ENCODE measurements at regions not wholly inside any gene's neighbourhood (a gene's known extent, or its start where the extent isn't known, plus 50 kb on each side); places are given as distances from the start of the nearest gene placed in this dataset.

- Mint-ChIP-seq H3K27ac (no peak overlapping the region), H3K27me3 (no peaks in the 10 kb centered on the region)
These were observed 82.4 kb upstream of the MACF1 start for GRCh38 chr1:39122056-39122455.

DNA sequence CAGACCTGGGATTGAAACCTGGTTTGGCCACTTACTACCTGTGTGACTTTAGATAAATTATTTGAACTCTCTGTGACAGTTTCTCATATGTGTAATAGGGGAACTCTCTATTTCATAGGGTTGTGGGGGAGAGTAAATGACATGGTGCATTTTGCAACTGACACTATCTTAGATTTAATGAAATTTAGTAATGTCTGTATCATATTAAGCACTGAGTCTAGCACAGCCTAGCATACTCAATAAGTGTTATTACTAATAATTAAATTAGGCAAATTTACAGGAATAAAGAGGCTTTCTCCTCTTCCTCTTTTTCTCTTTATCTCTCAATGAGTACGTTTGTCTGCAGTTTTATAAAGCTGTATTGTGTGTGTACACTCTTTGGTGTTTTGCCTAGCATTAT is 80.2 kb upstream of the MACF1 start:
- no peaks in the 10 kb centered on the region for H3K4me1 Mint-ChIP-seq (ENCODE audit: low read depth)
- no peak overlapping the region for H3K4me3 Mint-ChIP-seq
- H3K9me3 Mint-ChIP-seq (ENCODE audit: low read depth): no peaks in the 10 kb centered on the region
- H3K27ac Mint-ChIP-seq: no peak overlapping the region
- H3K27me3 Mint-ChIP-seq: no peaks in the 10 kb centered on the region
- H3K36me3 Mint-ChIP-seq: peaks cover 5% of the 10 kb centered on the region

More at GRCh38 chr1:39122056-39122455, 82.4 kb upstream of the MACF1 start:
- no peaks in the 10 kb centered on the region for H3K9me3 Mint-ChIP-seq (ENCODE audit: low read depth)
- no peak overlapping the region for H3K4me3 Mint-ChIP-seq
- H3K4me1 Mint-ChIP-seq (ENCODE audit: low read depth): peaks cover 1% of the 10 kb centered on the region
- peaks cover 5% of the 10 kb centered on the region for H3K36me3 Mint-ChIP-seq

DNA sequence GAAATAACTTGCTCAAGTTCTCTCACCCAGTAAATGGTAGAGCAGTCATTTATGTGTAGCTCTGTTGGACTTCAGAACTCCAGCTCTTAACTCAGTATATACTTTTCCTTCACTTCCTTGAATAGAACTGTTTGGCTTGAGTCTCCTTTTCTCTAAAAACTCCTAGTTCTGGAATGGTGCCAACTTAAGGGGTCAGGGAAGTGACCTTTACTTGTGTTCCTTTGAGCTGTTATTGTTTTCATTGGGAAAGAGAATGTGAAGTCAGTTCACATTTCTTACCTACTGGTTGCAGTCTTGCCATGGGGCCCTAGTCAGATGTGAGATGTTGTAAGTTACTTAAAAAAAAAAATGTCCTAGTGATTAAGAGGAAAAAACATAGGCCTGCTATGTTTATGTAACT is 77.0 kb upstream of the MACF1 start:
- Mint-ChIP-seq H3K27me3 (no peaks in the 10 kb centered on the region), H3K36me3 (peaks cover 2% of the 10 kb centered on the region), H3K4me1 (ENCODE audit: low read depth) (peaks cover 5% of the 10 kb centered on the region), H3K9me3 (ENCODE audit: low read depth) (no peaks in the 10 kb centered on the region), H3K4me3 (no peak overlapping the region), H3K27ac (no peak overlapping the region)

DNA sequence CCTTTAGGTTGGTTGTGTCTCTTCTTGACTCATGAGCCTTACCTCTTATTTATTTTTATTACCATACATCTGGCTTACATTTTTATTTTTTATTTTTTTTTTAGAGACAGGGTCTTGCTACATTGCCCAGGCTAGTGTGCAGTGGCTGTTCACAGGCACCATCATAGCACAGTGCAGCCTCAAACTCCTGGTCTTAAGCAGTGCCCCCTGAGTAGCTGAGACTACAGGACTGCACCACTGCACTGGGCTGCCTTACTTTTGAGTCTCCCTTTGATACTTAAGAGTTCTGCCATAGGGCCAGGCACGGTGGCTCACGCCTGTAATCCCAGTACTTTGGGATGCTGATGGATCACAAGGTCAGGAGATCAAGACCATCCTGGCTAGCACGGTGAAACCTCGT is 76.4 kb upstream of the MACF1 start:
- Mint-ChIP-seq H3K9me3 (ENCODE audit: low read depth) (no peaks in the 10 kb centered on the region), H3K27ac (no peak overlapping the region), H3K4me3 (no peak overlapping the region), H3K36me3 (no peaks in the 10 kb centered on the region), H3K4me1 (ENCODE audit: low read depth) (peaks cover 5% of the 10 kb centered on the region), H3K27me3 (no peaks in the 10 kb centered on the region)

DNA sequence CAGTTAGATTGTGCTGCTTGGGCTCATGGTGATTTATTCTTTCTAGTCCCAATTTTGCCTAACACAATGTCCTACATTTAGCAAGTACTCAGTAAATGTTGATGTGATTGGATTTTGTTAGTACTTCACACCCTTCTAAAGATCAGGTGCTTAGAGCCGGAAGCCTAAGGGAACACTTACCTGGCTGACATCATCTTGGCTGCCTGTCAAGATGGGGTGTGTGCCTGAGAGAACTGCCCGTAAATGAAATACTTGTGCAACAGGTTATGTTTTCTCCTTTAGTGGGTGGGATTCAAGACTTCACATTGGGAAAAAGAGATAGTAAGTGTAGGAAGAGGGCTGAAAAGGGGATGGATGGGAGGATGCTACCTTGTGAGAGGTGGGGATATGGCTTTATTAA is 75.5 kb upstream of the MACF1 start:
- Mint-ChIP-seq H3K9me3 (ENCODE audit: low read depth) (no peaks in the 10 kb centered on the region), H3K4me1 (ENCODE audit: low read depth) (peaks cover 5% of the 10 kb centered on the region), H3K27ac (no peak overlapping the region), H3K27me3 (no peaks in the 10 kb centered on the region), H3K36me3 (no peaks in the 10 kb centered on the region), H3K4me3 (no peak overlapping the region)

GRCh38 chr1:39129514-39129913 is 75.0 kb upstream of the MACF1 start:
- Mint-ChIP-seq H3K4me3 (no peak overlapping the region), H3K27me3 (no peaks in the 10 kb centered on the region), H3K27ac (no peak overlapping the region), H3K36me3 (no peaks in the 10 kb centered on the region), H3K9me3 (ENCODE audit: low read depth) (no peaks in the 10 kb centered on the region), H3K4me1 (ENCODE audit: low read depth) (peaks cover 5% of the 10 kb centered on the region)

DNA sequence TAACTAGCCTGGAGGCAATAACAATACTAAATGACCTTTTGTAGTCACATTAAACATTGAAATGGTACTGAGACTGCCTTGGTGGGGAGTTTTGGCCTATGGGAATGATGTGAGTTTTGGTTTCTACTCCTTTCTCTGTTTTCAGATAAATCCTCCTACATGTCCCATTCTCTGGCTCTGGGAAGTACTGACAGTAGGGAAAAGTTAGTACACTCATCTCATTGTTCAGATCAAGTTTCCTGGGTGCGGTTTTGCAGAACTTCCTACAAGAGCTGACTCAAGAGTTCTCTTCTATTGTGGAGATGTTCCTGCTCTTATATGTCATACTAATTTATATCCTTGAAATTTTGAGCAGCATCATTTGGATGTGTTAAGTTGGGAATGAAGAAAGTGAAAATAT is 74.2 kb upstream of the MACF1 start:
- Mint-ChIP-seq H3K4me1 (ENCODE audit: low read depth) (peaks cover 7% of the 10 kb centered on the region), H3K27ac (no peak overlapping the region), H3K36me3 (no peaks in the 10 kb centered on the region), H3K9me3 (ENCODE audit: low read depth) (no peaks in the 10 kb centered on the region), H3K27me3 (no peaks in the 10 kb centered on the region), H3K4me3 (no peak overlapping the region)

DNA sequence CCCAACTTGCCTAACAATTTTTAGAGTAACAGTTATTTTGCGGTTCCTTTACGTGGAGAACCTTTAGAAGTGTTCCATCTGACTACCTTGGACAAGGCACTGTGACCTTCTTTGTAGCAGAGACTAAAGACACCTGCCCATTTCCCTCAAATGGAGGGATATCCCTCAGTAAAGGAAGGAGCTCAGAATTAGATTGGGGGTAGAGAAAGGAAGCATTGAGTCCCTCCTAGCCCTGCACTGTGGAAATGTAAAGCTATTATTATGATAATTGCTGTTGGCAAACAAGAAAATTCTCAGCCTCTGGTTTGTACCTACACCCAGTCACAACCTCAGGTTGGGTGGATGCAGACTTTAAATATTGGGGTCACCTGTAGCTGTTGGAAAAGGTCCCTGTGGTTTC is 72.6 kb upstream of the MACF1 start:
- Mint-ChIP-seq H3K9me3 (ENCODE audit: low read depth) (no peaks in the 10 kb centered on the region), H3K4me1 (ENCODE audit: low read depth) (peaks cover 7% of the 10 kb centered on the region), H3K27me3 (no peaks in the 10 kb centered on the region), H3K27ac (no peak overlapping the region), H3K36me3 (no peaks in the 10 kb centered on the region), H3K4me3 (no peak overlapping the region)

GRCh38 chr1:39132505-39133339 is 71.8 kb upstream of the MACF1 start:
- Mint-ChIP-seq H3K4me1 (ENCODE audit: low read depth) (peaks cover 7% of the 10 kb centered on the region), H3K4me3 (no peak overlapping the region), H3K27me3 (no peaks in the 10 kb centered on the region), H3K36me3 (no peaks in the 10 kb centered on the region), H3K27ac (no peak overlapping the region), H3K9me3 (ENCODE audit: low read depth) (no peaks in the 10 kb centered on the region)

DNA sequence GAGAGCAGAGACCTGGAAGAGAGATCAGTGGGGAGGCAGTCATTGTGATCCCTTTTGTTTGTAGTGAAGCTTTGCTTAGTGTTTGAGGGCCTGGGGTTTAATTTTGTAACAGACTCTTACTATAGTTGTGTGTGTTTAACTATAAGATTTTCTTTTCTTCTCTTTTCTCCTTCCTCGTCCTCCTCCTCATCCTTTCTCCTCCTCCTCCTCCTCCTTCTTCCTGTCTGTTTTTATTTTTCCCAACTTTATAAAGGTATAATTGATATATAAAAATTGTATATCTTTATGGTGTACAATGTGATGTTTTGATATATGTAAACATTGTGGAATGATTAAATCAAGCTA is 71.2 kb upstream of the MACF1 start:
- Mint-ChIP-seq H3K9me3 (ENCODE audit: low read depth) (no peaks in the 10 kb centered on the region), H3K27ac (no peak overlapping the region), H3K4me1 (ENCODE audit: low read depth) (peaks cover 7% of the 10 kb centered on the region), H3K4me3 (no peak overlapping the region), H3K36me3 (no peaks in the 10 kb centered on the region), H3K27me3 (no peaks in the 10 kb centered on the region)

- Mint-ChIP-seq H3K4me3 (no peak overlapping the region), H3K36me3 (no peaks in the 10 kb centered on the region), H3K27ac (no peak overlapping the region), H3K27me3 (no peaks in the 10 kb centered on the region), H3K9me3 (ENCODE audit: low read depth) (no peaks in the 10 kb centered on the region), H3K4me1 (ENCODE audit: low read depth) (peaks cover 4% of the 10 kb centered on the region)
These were observed 69.6 kb upstream of the MACF1 start for GRCh38 chr1:39134768-39135333.

DNA sequence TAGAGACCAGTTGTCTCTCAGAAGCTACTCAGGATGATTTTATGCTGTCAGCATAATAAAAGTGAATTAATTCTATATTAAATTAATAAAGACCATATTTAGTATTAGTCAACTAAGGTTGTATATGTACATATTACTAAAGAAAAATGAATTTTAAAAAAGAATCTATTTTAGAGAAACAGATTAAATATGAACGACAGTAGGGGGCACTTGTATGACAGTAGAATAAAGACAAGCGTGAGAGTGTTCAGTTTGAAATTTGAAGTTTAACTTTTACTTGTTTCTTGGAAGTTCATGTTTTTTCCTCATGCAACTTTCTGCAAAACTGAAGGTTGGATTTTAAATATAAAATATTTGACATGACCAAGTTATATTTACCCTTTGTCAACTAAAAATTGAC is 67.9 kb upstream of the MACF1 start:
- Mint-ChIP-seq H3K4me3 (no peak overlapping the region), H3K27me3 (no peaks in the 10 kb centered on the region), H3K36me3 (no peaks in the 10 kb centered on the region), H3K27ac (no peak overlapping the region), H3K9me3 (ENCODE audit: low read depth) (no peaks in the 10 kb centered on the region), H3K4me1 (ENCODE audit: low read depth) (peaks cover 2% of the 10 kb centered on the region)

DNA sequence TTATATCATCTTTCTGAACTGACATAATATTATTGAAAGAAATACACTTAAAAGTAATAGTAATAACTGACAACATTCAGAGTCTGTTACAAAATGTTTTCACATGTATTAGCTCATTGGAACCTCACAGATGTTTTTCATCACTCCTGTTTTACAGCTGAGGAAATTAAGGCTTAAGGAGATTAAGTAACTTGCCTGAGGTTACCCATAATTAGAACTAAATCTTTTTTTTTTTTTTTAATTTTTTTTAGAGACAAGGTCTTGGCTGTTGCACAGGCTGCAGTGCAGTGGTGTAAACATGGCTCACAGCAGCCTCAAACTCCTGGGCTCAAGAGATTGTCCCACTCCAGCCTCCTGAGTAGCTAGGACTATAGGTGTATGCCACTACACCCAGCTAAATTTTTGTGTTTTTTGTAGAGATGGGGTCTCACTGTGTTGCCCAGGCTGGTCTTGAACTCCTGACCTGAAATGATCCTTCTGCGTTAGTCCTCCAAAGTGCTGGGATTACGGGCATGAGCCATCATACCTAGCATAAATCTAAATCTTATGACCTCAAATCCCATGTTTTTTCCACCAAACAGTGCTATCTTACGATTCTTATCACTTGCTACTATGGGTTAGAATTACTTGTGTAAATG is 64.7 kb upstream of the MACF1 start:
- H3K36me3 Mint-ChIP-seq: no peaks in the 10 kb centered on the region
- H3K4me3 Mint-ChIP-seq: no peak overlapping the region
- no peak overlapping the region for H3K27ac Mint-ChIP-seq
- no peaks in the 10 kb centered on the region for H3K9me3 Mint-ChIP-seq (ENCODE audit: low read depth)
- no peaks in the 10 kb centered on the region for H3K27me3 Mint-ChIP-seq
- no peaks in the 10 kb centered on the region for H3K4me1 Mint-ChIP-seq (ENCODE audit: low read depth)

DNA sequence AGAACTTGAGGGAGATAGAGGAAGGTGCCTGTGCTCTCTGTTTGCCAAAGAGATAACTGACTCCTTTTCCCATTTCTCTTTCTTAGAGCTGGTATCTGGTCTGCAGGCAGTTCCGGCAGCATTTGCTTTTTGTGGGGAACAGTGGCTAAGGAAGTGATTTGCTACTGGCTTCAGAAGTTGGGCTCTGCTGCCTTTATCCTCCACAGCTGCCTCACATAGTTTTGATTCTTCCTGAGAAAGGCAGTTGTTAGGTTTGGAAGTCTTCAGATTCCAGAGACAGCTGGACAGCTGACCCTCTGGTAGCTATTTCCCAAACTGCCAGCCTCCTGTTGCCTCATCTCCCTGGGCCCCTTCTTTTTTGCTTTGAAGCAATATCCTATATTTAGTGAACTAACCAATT is 62.6 kb upstream of the MACF1 start:
- Mint-ChIP-seq H3K36me3 (no peaks in the 10 kb centered on the region), H3K4me3 (no peak overlapping the region), H3K27me3 (no peaks in the 10 kb centered on the region), H3K4me1 (ENCODE audit: low read depth) (no peaks in the 10 kb centered on the region), H3K9me3 (ENCODE audit: low read depth) (no peaks in the 10 kb centered on the region), H3K27ac (no peak overlapping the region)

GRCh38 chr1:39142401-39143060 is 62.0 kb upstream of the MACF1 start:
- Mint-ChIP-seq H3K27me3 (no peaks in the 10 kb centered on the region), H3K4me3 (no peak overlapping the region)

More at GRCh38 chr1:39142401-39143060, 62.0 kb upstream of the MACF1 start:
- no peak overlapping the region for H3K27ac Mint-ChIP-seq
- no peaks in the 10 kb centered on the region for H3K9me3 Mint-ChIP-seq (ENCODE audit: low read depth)
- no peaks in the 10 kb centered on the region for H3K4me1 Mint-ChIP-seq (ENCODE audit: low read depth)
- H3K36me3 Mint-ChIP-seq: no peaks in the 10 kb centered on the region

Data from activated naive CD8-positive, alpha-beta T cell (primary cell).